ENCODE measurements at regions not wholly inside any gene's neighbourhood (a gene's known extent, or its start where the extent isn't known, plus 50 kb on each side); places are given as distances from the start of the nearest gene placed in this dataset.
"Not testable (repeated sequence)": the region's sequence is repeated elsewhere in the genome, so short reads cannot be mapped to it uniquely, and the experiment has no call there.

DNA sequence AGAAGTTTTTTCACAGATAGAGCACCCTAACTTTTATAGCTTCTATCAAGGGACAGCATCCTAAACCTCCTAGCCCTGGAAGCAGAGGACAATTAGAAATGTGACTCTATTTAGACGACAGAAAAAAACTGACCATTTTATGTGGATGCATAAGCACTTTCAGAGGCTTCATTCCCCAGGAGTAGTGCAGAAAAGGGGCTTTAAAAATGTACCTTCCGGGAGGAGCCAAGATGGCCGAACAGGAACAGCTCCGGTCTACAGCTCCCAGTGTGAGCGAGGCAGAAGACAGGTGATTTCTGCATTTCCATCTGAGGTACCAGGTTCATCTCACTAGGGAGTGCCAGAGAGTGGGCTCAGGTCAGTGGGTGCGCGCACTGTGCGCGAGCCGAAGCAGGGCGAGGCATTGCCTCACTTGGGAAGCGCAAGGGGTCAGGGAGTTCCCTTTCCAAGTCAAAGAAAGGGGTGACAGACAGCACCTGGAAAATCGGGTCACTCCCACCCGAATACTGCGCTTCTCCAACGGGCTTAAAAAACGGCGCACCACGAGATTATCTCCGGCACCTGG is 416.4 kb upstream of the C1orf87 start:
- peak; percentile 54 for TF ChIP-seq YY1 (IDR thresholded peaks at IDR 0.05; ENCODE audit: insufficient read depth, insufficient read length)
- TF ChIP-seq ZNF274 (IDR thresholded peaks at IDR 0.05; ENCODE audit: low read depth, low read length) = not testable (repeated sequence)
